ENCODE measurements at regions not wholly inside any gene's neighbourhood (a gene's known extent, or its start where the extent isn't known, plus 50 kb on each side); places are given as distances from the start of the nearest gene placed in this dataset.
"Not testable (repeated sequence)": the region's sequence is repeated elsewhere in the genome, so short reads cannot be mapped to it uniquely, and the experiment has no call there.

GRCh38 chr13:79918620-79919019 is 422.3 kb downstream of the SPRY2 start:
- DNase-seq (ENCODE audit: low read depth in 3 of 3), result no peak

DNA sequence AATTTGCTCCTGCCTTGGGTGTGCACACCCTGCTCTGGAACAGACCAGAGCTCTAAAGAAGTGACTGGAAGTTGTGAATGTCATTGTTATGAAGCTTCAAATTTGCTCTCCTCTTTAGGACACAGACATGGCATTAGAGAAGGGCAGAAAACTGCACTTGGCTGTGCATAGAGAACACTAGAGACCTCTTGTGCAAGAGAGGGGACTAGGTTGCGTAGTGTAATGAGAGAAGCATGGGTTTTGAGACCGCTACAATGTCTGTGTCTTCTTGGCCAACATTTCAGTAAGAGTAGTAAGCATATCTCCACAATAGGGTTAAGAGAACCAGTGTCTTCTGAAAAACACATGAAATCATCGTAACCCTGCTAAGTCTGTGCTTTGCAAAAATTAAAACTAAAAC is 423.3 kb downstream of the SPRY2 start:
- DNase-seq (ENCODE audit: low read depth in 3 of 3), result no peak

DNA sequence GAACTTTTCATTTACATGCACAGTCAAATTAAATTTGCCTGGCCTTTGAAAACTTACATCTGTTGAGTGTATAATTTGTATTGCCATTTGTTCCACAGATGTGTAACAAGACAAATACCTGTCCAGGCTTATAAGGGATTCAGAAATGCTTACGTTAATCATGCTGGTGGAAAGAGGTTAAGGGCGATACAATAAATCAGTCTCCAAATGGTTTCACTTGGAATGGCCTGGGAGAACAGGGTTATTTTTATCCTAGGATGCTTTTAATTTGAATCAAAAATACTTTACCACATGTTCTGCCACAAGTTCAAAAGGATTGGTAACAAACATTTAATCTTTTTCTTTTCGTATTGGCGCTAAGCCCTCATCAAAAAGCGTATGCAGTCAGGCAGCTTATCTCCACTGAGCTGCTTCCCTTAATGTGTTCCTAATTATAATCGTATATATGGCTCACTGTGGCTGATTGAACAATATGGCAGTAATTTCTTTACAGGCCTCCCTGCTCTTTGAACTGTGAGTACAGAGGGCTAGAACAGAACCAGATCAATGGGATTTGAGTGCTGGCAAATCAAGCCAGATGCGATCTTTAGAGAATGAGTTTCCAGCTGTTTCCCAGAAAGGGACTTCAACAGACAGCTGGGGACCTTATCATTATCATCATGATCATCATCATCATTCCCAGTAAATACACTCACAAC is 425.7 kb downstream of the SPRY2 start:
- DNase-seq (ENCODE audit: low read depth in 3 of 3), result no peak

GRCh38 chr13:79913141-79913827 is 427.6 kb downstream of the SPRY2 start:
- DNase-seq (ENCODE audit: low read depth in 3 of 3), result no peak

- DNase-seq (ENCODE audit: low read depth in 3 of 3), result no peak
These were observed 428.5 kb downstream of the SPRY2 start for GRCh38 chr13:79912403-79912802.

DNA sequence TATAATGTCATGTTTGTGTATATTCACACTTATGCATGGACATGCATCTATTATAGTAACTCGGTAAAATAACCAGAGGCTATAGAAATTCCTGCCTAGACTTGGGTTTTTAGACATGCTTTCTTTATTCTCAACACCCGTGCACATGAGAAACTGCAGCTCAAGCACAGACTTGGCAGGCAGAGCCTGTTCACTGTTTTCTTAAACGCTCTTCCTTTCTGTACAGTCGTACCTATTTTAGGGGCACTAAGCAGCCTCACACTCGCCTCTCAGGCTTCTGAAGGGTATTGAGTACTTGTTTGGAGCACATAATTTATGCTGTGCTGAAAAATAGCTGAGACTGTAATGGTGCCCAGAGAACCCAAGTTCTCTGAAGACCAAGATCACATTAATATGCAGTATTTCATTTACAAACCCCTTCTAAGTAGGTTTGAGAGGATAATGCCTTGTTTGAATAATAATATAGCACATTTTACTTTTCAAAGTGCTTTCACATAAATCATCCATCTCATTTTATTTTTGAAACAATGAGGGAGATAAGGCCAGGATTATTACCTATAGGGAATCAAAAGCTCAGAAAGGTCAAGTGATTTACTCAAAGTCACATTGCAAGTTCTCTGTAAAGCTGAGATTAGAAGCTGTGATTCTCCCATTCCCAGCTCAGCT is 429.9 kb downstream of the SPRY2 start:
- no peak for DNase-seq (ENCODE audit: low read depth in 3 of 3)

DNA sequence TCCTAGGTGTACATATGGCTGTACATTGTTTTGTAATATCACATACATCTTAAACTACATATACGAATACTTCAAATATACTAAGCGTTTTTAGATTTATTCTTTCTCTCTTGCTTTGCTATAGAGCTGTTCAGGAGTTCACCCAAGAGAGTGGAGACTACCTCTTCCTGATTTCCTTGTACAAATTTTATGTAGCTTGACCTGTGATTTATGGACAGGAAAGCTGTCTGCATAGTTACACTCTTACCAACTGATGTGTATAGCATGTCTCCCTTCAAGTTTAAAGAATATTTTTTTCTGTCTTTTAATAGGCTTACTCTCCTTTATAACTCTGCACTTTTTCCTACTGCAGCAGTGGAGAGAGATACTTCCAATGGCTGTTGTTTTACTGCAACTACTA is 428.7 kb downstream of the NDFIP2 start:
- no peak for DNase-seq (ENCODE audit: low read depth in 3 of 3)

DNA sequence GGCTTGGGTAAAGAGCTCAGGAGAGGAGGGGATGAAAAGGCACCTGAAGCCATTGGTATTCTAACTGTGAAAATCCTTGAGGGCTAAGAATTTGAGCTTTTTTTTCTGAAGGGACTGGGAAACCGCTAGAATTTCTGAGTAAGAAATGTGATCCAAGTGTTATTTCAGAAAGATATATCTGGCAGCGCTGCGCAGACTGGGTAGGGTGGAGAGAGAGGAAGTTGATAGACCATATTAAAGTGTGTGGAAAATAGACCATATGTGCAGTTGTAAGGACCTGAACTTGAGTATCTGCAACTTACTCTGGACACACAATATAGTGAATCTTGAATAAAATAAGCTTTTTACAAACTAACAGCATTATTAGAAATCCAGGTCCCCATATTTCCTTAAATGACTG is 427.4 kb downstream of the NDFIP2 start:
- no peak for DNase-seq (ENCODE audit: low read depth in 3 of 3)

GRCh38 chr13:79907527-79907926 is 426.6 kb downstream of the NDFIP2 start:
- DNase-seq (ENCODE audit: low read depth in 3 of 3), result no peak

DNA sequence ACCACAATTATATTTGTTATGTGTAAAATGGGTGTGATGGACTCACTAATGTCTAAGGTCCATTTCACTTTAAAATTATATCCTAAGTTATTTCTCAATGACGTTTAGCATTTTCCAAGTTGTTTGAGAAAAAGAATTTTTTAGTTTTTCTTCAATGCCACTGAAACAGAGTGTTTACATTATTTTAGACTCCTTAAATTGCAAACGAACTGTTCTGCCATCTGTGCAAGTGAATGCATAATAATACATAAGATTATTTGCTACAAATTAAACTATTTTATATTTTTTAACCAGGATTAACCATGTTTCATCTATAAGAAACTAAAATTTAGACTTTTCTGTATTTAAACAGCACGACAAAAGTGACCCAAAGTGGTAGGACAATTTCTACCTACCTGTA is 425.4 kb downstream of the NDFIP2 start:
- no peak for DNase-seq (ENCODE audit: low read depth in 3 of 3)

GRCh38 chr13:79905018-79905417 is 424.1 kb downstream of the NDFIP2 start:
- no peak for DNase-seq (ENCODE audit: low read depth in 3 of 3)

DNA sequence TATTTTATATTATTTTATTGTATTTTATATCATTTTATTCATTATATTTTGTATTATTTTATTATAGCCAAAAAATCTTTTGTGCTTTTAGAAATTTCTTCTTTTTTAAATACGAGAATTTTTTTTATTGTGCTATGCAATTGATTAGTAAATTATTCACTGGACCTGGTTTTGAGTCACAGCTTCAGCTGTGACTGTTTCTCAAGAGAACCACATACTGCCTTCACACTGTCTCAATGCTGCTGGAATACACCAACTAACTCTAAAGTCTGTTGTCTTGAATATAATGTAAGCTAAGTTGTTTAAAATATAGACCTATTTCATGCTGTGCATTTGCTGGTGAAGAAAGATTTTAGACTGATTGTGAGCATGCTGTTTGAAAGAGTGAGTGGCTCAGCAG is 423.6 kb downstream of the NDFIP2 start:
- no peak for DNase-seq (ENCODE audit: low read depth in 3 of 3)

GRCh38 chr13:79901336-79901735 is 420.4 kb downstream of the NDFIP2 start:
- no peak for DNase-seq (ENCODE audit: low read depth in 3 of 3)

DNA sequence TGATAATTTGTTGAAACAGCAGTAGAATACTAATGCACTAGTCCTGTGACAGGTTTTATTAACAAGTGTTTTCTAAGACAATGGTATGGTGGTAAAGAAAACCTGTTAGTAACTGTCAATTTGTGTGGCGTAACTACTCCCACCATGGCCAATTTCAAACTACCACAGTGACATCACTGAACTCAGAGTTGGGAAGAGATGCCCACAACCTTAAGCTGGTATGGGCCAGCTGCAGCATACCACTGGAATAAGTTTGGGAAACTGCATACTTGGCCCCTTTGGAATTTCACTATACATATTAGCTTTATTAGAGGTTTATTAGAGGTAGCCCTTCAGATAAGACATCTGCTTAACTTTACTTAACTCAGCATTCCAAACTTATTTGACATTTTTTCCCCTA is 419.4 kb downstream of the NDFIP2 start:
- no peak for DNase-seq (ENCODE audit: low read depth in 3 of 3)

- no peak for DNase-seq (ENCODE audit: low read depth in 3 of 3)
These were observed 418.0 kb downstream of the NDFIP2 start for GRCh38 chr13:79898996-79899395.

DNA sequence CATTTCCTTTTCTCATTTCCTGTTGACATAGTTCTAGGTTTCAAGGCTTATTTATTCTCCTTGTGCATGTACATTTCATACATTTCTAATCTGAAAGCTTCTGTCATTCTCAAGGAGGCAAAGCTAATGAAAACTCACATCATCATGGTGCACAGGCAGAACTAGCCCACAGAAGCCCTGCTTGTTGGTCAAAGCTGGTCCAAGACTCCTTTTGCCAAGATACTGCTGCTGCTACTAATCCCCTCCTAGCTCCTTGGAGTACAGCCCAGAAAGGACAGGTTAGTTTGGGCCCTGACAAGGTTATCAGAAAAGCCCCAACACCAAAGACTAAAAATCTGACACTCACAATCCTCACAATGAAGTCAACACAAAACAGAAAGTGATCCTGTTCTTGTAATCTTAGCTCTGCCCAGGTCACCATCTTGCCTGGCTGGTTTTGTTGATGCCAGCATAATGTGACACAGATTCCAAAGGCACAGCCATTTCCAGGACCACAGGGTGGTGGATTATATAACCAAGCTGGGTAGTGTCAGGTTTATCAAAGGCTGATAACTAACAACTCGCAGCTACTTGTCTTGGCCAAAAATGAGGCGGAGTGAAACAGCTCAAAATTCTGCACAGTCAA is 417.4 kb downstream of the NDFIP2 start:
- DNase-seq (ENCODE audit: low read depth in 3 of 3), result no peak

DNA sequence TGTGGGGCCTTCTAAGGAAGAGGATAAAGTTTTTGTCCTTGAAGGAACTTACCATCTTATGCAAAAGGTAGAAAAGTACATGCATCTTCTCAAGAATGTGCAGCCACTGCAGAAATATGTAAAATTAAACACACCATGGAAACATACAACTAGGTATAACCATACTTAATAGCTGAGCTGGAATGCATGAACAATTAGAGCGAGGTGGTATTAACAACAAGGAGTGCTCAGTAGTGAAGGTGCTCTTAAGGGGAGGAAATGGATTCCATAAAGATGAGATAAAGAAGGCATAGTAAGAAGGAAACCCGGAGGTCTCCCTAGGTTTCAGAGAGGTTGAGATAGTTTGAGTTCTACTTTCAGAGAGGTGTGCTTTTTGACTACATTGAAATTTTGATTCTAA is 415.9 kb downstream of the NDFIP2 start:
- DNase-seq (ENCODE audit: low read depth in 3 of 3), result no peak

DNA sequence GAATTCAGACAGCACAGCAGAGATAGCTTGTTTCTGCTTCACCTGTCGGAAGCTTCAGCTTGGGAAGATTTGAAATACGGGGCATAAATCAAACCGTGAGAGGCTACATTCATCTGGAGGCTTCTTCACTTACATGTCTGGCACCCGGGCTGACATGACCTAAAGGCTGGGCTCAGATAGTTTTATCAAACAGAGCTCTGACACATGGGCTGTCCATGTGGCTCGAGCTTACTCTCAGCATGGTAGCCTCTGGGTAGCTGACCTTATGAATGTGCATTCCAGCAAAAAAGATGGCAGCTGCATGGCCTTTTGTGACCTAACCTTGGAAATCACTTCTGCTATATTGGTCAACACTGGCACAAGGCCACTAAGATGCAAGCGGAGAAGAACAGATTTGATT is 414.5 kb downstream of the NDFIP2 start:
- no peak for DNase-seq (ENCODE audit: low read depth in 3 of 3)

- DNase-seq (ENCODE audit: low read depth in 3 of 3), result not testable (repeated sequence)
These were observed 406.3 kb downstream of the NDFIP2 start for GRCh38 chr13:79887278-79887677.

GRCh38 chr13:79886601-79887000 is 405.6 kb downstream of the NDFIP2 start:
- DNase-seq (ENCODE audit: low read depth in 3 of 3), result no peak

- DNase-seq (ENCODE audit: low read depth in 3 of 3), result no peak
These were observed 403.9 kb downstream of the NDFIP2 start for GRCh38 chr13:79884890-79885289.

DNA sequence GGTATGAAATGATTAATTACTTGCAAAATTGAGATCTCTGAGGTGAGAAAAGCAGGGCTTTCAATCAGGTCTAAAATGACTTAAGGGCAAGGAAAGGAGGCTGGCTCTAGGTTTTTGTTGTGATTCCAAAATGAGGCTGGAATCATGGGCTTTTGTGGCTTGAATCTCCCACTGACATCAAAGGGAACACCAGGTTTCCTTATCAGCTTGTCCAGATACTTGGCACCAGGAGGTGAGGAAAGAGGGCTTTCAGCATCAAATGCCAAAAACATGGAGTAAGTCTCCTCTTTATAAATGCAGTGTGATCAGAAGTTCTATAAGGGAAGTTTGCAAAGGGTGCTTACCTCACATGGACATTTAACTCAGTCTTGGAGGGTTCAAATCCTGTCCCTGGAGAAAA is 402.3 kb downstream of the NDFIP2 start:
- DNase-seq (ENCODE audit: low read depth in 3 of 3), result no peak

DNA sequence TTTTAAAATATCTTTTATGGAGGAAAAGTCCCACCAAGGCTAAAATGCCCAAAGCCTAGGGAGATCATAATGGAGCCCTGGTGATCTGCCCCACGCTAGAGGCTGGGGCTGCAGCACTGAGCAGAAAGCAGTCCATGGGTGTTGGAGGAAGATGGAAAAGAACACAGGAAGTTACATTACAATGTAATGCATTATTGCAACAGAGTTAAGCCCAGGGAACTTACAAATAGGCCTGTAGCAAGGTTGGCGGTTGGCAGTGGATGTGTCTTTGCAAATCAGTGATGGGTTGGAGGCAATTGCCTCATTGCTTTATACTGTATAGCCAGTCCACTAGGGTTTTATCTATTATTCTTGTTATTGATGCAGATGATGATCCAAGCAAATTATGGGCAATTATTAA is 399.9 kb downstream of the NDFIP2 start:
- no peak for DNase-seq (ENCODE audit: low read depth in 3 of 3)

Measured in stimulated activated CD4-positive, alpha-beta T cell treated with anti-CD3 and anti-CD28 coated beads, TNF-alpha, amount 100 ng/mL, for 24 hours (primary cell).